PC-9 (cell line): ENCODE measurements at regions not wholly inside any gene's neighbourhood (a gene's known extent, or its start where the extent isn't known, plus 50 kb on each side); places are given as distances from the start of the nearest gene placed in this dataset.

Experiments used
- BruUV-seq: library from RNA; stranded (reverse); fragments of 400-500 nt; replicated peaks from 2 replicates; lab custom pipeline; 2021; lab: Mats Ljungman, UMichigan
- CTCF ChIA-PET: fragments of 300-600 bp; sonication (Branson Sonifier 250); formaldehyde crosslinking; loops from one replicate; lab custom pipeline; 2022; ENCODE audit warnings: antibody characterized with exemption; lab: Charles Lee
- POLR2A ChIA-PET: fragments of 300-600 bp; sonication (Branson Sonifier 250); formaldehyde crosslinking; loops from one replicate; lab custom pipeline; 2022; ENCODE audit warnings: antibody characterized with exemption; ENCODE audit not compliant: unreplicated experiment; lab: Charles Lee
- DNase-seq, 2 experiments: peaks; one replicate each; pipeline versions ENCODE4 v3.0.0 to v3.0.0-alpha.2; 2015 to 2022; ENCODE audit warnings: mixed read lengths in 1 of 2
- H2AFZ ChIP-seq: fragments of 200-600 bp; sonication (generic); 2 replicates; pipeline ENCODE4 v1.8.1; 2017; ENCODE audit warnings: antibody characterized with exemption
- H3F3A ChIP-seq: fragments of 200-600 bp; sonication (generic); 2 replicates; pipeline ENCODE4 v1.8.1; 2017; ENCODE audit warnings: antibody characterized with exemption, mild to moderate bottlenecking, low read depth; ENCODE audit not compliant: insufficient read depth
- H3K27ac ChIP-seq: fragments of 200-600 bp; sonication (generic); 2 replicates; pipeline ENCODE4 v1.6.1; 2016; ENCODE audit warnings: mixed run types
- H3K27me3 ChIP-seq: fragments of 200-600 bp; sonication (generic); 2 replicates; pipeline ENCODE4 v1.6.1; 2016; ENCODE audit warnings: low read depth, mixed run types; ENCODE audit not compliant: insufficient read depth
- H3K36me3 ChIP-seq: fragments of 200-600 bp; sonication (generic); 2 replicates; pipeline ENCODE4 v1.6.1; 2016; ENCODE audit warnings: low read depth, mixed run types
- H3K4me1 ChIP-seq: fragments of 200-600 bp; sonication (generic); replicated peaks from 2 replicates; pipeline ENCODE4 v1.6.1; 2016; ENCODE audit warnings: mixed run types; ENCODE audit not compliant: insufficient read depth
- H3K4me2 ChIP-seq: fragments of 200-600 bp; sonication (generic); 2 replicates; pipeline ENCODE4 v1.6.1; 2017; ENCODE audit warnings: mixed run types
- H3K4me3 ChIP-seq: fragments of 200-600 bp; sonication (generic); 2 replicates; pipeline ENCODE4 v1.6.1; 2016; ENCODE audit warnings: mixed run types
- H3K79me2 ChIP-seq: fragments of 200-600 bp; sonication (generic); 2 replicates; pipeline ENCODE4 v1.6.1; 2017; ENCODE audit warnings: low read depth, mixed run types
- H3K9me2 ChIP-seq: fragments of 200-600 bp; sonication (generic); 2 replicates; pipeline ENCODE4 v1.8.1; 2017; ENCODE audit warnings: mild to moderate bottlenecking; ENCODE audit not compliant: insufficient read depth
- H3K9me3 ChIP-seq: fragments of 200-600 bp; sonication (generic); 2 replicates; pipeline ENCODE4 v1.8.1; 2016; ENCODE audit warnings: low read depth; ENCODE audit not compliant: insufficient read depth
- H4K20me1 ChIP-seq: fragments of 200-600 bp; sonication (generic); 2 replicates; pipeline ENCODE4 v1.8.1; 2017; ENCODE audit not compliant: insufficient read depth
- CTCF ChIP-seq: fragments of 200-600 bp; sonication (generic); conservative IDR thresholded peaks from 2 replicates; pipeline ENCODE4 v1.6.1; 2017; ENCODE audit warnings: mixed run types, antibody characterized with exemption, mild to moderate bottlenecking, moderate library complexity
- EZH2 ChIP-seq: fragments of 200-600 bp; sonication (generic); IDR thresholded peaks from 2 replicates; pipeline ENCODE4 v1.8.0; 2017; ENCODE audit warnings: antibody characterized with exemption, low read depth
- intact Hi-C: fragments of 100-400 bp; cut with micrococcal nuclease; formaldehyde crosslinking; loops from one replicate; pipeline ENCODE4 v1.10.0; 2022; ENCODE audit not compliant: unreplicated experiment

- CTCF ChIA-PET, result no interaction called here
- no peaks in the 10 kb centered on the region; the same call in 1 of the 2 replicates for H4K20me1 ChIP-seq
- DNase-seq, result no peak
- H3K4me3 ChIP-seq, result no peak overlapping the region
- H3F3A ChIP-seq, result no peaks in the 10 kb centered on the region
- POLR2A ChIA-PET, result no interaction called here
- H3K27ac ChIP-seq, result no peak overlapping the region
- H2AFZ ChIP-seq, result no peak overlapping the region
- no peaks in the 10 kb centered on the region for H3K9me3 ChIP-seq
- no peaks in the 10 kb centered on the region for H3K4me1 ChIP-seq
- H3K36me3 ChIP-seq, result no peaks in the 10 kb centered on the region
- H3K27me3 ChIP-seq, result no peaks in the 10 kb centered on the region
- H3K9me2 ChIP-seq, result no peaks in the 10 kb centered on the region
- BruUV-seq, result no TSS peak
- intact Hi-C loops, result no loop called here
- H3K4me2 ChIP-seq, result no peak overlapping the region
- no peak for TF ChIP-seq EZH2
- TF ChIP-seq CTCF, result no peak
- no peaks in the 10 kb centered on the region for H3K79me2 ChIP-seq
These were observed 103.2 kb upstream of the TIAM2 start for GRCh38 chr6:154891901-154892300.

GRCh38 chr6:154893917-154894316, 101.2 kb upstream of the TIAM2 start:
- H3K27me3 ChIP-seq, result no peaks in the 10 kb centered on the region
- intact Hi-C loops, result no loop called here
- H2AFZ ChIP-seq, result no peak overlapping the region
- H3K79me2 ChIP-seq, result no peaks in the 10 kb centered on the region
- no peak overlapping the region for H3K4me2 ChIP-seq
- H3K9me2 ChIP-seq, result no peaks in the 10 kb centered on the region
- no peaks in the 10 kb centered on the region for H3F3A ChIP-seq
- H4K20me1 ChIP-seq, result no peaks in the 10 kb centered on the region
- POLR2A ChIA-PET, result no interaction called here
- no peaks in the 10 kb centered on the region for H3K9me3 ChIP-seq
- CTCF ChIA-PET, result no interaction called here
- no peak overlapping the region for H3K4me3 ChIP-seq
- H3K4me1 ChIP-seq, result no peaks in the 10 kb centered on the region
- no TSS peak for BruUV-seq
- H3K36me3 ChIP-seq, result no peaks in the 10 kb centered on the region
- TF ChIP-seq EZH2 (no peak), CTCF (no peak)
- DNase-seq, result no peak
- H3K27ac ChIP-seq, result no peak overlapping the region

- Histone ChIP-seq H3K36me3 (no peaks in the 10 kb centered on the region), H3K79me2 (no peaks in the 10 kb centered on the region), H3K4me2 (no peak overlapping the region), H2AFZ (no peak overlapping the region), H4K20me1 (no peaks in the 10 kb centered on the region), H3K9me3 (no peaks in the 10 kb centered on the region), H3K4me3 (no peak overlapping the region), H3K4me1 (no peaks in the 10 kb centered on the region), H3K9me2 (no peaks in the 10 kb centered on the region), H3K27ac (no peak overlapping the region), H3K27me3 (no peaks in the 10 kb centered on the region), H3F3A (no peaks in the 10 kb centered on the region)
- DNase-seq, result no peak
- CTCF ChIA-PET, result no interaction called here
- BruUV-seq, result no TSS peak
- intact Hi-C loops, result no loop called here
- POLR2A ChIA-PET, result interaction anchor here (0.7 kb wide), 1 partner anchor 268 kb away, joined by 6 read pairs; no protein-coding TSS in a partner anchor
- no peak for TF ChIP-seq EZH2
- TF ChIP-seq CTCF, result no peak
These were observed 100.2 kb upstream of the TIAM2 start for GRCh38 chr6:154894902-154895301.
